Ascending aorta (tissue), 2 donors: ENCODE measurements at regions not wholly inside any gene's neighbourhood (a gene's known extent, or its start where the extent isn't known, plus 50 kb on each side); places are given as distances from the start of the nearest gene placed in this dataset.
"Not testable (repeated sequence)": the region's sequence is repeated elsewhere in the genome, so short reads cannot be mapped to it uniquely, and the experiment has no call there.

ENCODE experiments used
- DNase-seq, 2 donors: peaks; one replicate each; pipeline ENCODE4 v3.0.0-alpha.2; 2019; ENCODE audit warnings: low spot score in 2 of 2
- H3K27ac ChIP-seq, 2 donors: fragments of 200-600 bp; sonication (generic); one replicate each; pipeline ENCODE4 v1.5.1; 2016 to 2017; ENCODE audit warnings: mild to moderate bottlenecking in 1 of 2
- H3K27me3 ChIP-seq: fragments of 200-600 bp; sonication (generic); one replicate; pipeline ENCODE4 v1.5.1; 2017
- H3K36me3 ChIP-seq, 2 donors: fragments of 200-600 bp; sonication (generic); one replicate each; pipeline ENCODE4 v1.5.1; 2016
- H3K4me1 ChIP-seq, 2 donors: fragments of 200-600 bp; sonication (generic); one replicate each; pipeline ENCODE4 v1.5.1; 2016 to 2017; ENCODE audit warnings: mild to moderate bottlenecking in 1 of 2
- H3K4me3 ChIP-seq, 2 donors: fragments of 200-600 bp; sonication (generic); one replicate each; pipeline ENCODE4 v1.5.1; 2016 to 2017; ENCODE audit warnings: mild to moderate bottlenecking in 1 of 2
- H3K9me3 ChIP-seq, 2 donors: fragments of 200-600 bp; sonication (generic); one replicate each; pipeline ENCODE4 v1.5.1; 2016
- intact Hi-C: fragments of 100-400 bp; cut with DNase I; formaldehyde crosslinking; loops from one replicate; pipeline ENCODE4 v1.15.1; 2023
- TF ChIP-seq, protein P1 (sequence below), 3 experiments: fragments of 200-600 bp in 2 of 3; fragments of 450-650 bp in 1 of 3; sonication (generic) in 2 of 3; IDR thresholded peaks; one replicate each; pipeline ENCODE4 v1.5.1; 2016 to 2019; ENCODE audit warnings: antibody characterized with exemption in 3 of 3, mild to moderate bottlenecking in 1 of 3, moderate library complexity in 1 of 3

GRCh38 chrY:10958122-10958521, 1430.4 kb downstream of the TSPY10 start:
- H3K4me1 ChIP-seq, DNase-seq, H3K4me3 ChIP-seq, H3K9me3 ChIP-seq, intact Hi-C loops, H3K36me3 ChIP-seq, H3K27ac ChIP-seq, H3K27me3 ChIP-seq: not testable (repeated sequence)

GRCh38 chrY:10973422-10973821, 1445.7 kb downstream of the TSPY10 start:
- DNase-seq, result peak in 1 of 2 donors; percentile 7
- no peaks in the 10 kb centered on the region for H3K4me1 ChIP-seq
- H3K9me3 ChIP-seq, result no peaks in the 10 kb centered on the region
- no peaks in the 10 kb centered on the region for H3K36me3 ChIP-seq
- intact Hi-C loops, result no loop called here
- TF ChIP-seq, protein P1, sequence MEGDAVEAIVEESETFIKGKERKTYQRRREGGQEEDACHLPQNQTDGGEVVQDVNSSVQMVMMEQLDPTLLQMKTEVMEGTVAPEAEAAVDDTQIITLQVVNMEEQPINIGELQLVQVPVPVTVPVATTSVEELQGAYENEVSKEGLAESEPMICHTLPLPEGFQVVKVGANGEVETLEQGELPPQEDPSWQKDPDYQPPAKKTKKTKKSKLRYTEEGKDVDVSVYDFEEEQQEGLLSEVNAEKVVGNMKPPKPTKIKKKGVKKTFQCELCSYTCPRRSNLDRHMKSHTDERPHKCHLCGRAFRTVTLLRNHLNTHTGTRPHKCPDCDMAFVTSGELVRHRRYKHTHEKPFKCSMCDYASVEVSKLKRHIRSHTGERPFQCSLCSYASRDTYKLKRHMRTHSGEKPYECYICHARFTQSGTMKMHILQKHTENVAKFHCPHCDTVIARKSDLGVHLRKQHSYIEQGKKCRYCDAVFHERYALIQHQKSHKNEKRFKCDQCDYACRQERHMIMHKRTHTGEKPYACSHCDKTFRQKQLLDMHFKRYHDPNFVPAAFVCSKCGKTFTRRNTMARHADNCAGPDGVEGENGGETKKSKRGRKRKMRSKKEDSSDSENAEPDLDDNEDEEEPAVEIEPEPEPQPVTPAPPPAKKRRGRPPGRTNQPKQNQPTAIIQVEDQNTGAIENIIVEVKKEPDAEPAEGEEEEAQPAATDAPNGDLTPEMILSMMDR (IDR thresholded peaks at IDR 0.05), result no peak
- H3K27ac ChIP-seq, result no peak overlapping the region
- H3K4me3 ChIP-seq, result no peak overlapping the region
- no peaks in the 10 kb centered on the region for H3K27me3 ChIP-seq

DNA sequence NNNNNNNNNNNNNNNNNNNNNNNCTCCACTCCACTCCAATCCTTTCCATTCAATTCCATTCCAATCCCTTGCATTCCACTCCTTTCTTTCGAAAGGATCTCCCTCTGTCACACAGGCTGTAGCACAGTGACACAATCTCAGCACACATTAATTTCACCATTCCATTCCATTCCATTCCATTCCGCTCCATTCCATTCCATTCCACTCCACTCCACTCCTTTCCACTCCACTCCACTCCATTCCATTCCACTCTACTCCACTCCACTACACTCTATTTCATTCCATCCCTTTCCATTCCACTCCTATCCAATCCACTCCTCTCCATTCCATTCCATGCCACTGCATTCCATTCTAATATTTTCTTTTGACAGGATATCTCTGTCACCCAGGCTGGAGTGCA, 1459.0 kb downstream of the TSPY10 start:
- intact Hi-C loops, result no loop called here
- Histone ChIP-seq H3K4me3 (no peak overlapping the region), H3K36me3 (no peaks in the 10 kb centered on the region), H3K27ac (no peak overlapping the region), H3K9me3 (no peaks in the 10 kb centered on the region), H3K4me1 (no peaks in the 10 kb centered on the region), H3K27me3 (no peaks in the 10 kb centered on the region)
- no peak for DNase-seq
- TF ChIP-seq, protein P1 (IDR thresholded peaks at IDR 0.05), result no peak

DNA sequence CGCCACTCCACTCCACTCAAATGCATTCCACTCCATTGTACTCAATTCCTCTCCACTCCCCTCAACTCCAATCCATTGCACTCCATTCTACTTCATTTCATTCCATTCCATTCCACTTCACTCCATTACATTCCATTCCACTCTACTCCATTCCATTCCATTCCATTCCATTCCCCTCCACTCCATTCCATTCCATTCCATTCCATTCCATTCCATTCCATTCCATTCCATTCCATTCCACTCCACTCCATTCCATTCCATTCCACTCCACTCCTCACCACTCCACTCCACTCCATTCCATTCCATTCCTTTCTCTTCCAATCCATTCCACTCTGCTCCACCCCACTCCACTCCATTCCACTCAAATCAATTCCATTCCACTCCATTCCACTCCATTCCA, 1459.9 kb downstream of the TSPY10 start:
- no peaks in the 10 kb centered on the region for H3K4me1 ChIP-seq
- intact Hi-C loops, result no loop called here

GRCh38 chrY:10993955-10994354, 1466.3 kb downstream of the TSPY10 start:
- Histone ChIP-seq H3K36me3 (no peaks in the 10 kb centered on the region), H3K4me3 (no peak overlapping the region), H3K4me1 (no peaks in the 10 kb centered on the region), H3K27ac (no peak overlapping the region), H3K27me3 (no peaks in the 10 kb centered on the region), H3K9me3 (no peaks in the 10 kb centered on the region)
- intact Hi-C loops, result no loop called here
- DNase-seq, result no peak
- TF ChIP-seq, protein P1 (IDR thresholded peaks at IDR 0.05), result no peak

More for the DNA sequence above, 1459.9 kb downstream of the TSPY10 start:
- H3K36me3 ChIP-seq, result no peaks in the 10 kb centered on the region
- TF ChIP-seq, protein P1 (IDR thresholded peaks at IDR 0.05), result no peak
- no peaks in the 10 kb centered on the region for H3K27me3 ChIP-seq
- H3K27ac ChIP-seq, result no peak overlapping the region
- DNase-seq, result no peak
- no peak overlapping the region for H3K4me3 ChIP-seq
- no peaks in the 10 kb centered on the region for H3K9me3 ChIP-seq

GRCh38 chrY:10999715-11000114, 1472.0 kb downstream of the TSPY10 start:
- DNase-seq, H3K36me3 ChIP-seq, intact Hi-C loops, H3K27ac ChIP-seq, H3K27me3 ChIP-seq, H3K4me1 ChIP-seq, H3K4me3 ChIP-seq, H3K9me3 ChIP-seq: not testable (repeated sequence)

DNA sequence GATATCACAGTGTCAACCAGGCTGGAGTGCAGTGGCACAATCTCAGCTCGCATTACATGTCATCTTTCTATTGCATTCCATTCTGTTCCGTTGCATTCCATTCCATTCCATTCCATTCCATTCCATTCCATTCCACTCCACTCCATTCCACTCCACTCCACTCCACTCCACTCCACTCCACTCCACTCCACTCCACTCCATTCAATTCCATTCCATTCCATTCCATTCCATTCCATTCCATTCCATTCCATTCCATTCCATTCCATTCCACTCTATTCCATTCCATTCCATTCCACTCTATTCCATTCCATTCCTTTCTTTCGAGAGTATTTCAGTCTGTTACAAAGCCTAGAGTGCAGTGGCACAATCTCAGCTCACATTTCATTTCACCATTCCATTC, 1486.5 kb downstream of the TSPY10 start:
- intact Hi-C loops, DNase-seq, H3K27ac ChIP-seq, H3K9me3 ChIP-seq, H3K4me1 ChIP-seq, H3K36me3 ChIP-seq, H3K4me3 ChIP-seq, H3K27me3 ChIP-seq: not testable (repeated sequence)
